Skeletal muscle tissue (tissue), 3 donors: ENCODE measurements at regions not wholly inside any gene's neighbourhood (a gene's known extent, or its start where the extent isn't known, plus 50 kb on each side); places are given as distances from the start of the nearest gene placed in this dataset.
"Not testable (repeated sequence)": the region's sequence is repeated elsewhere in the genome, so short reads cannot be mapped to it uniquely, and the experiment has no call there.

ENCODE experiments used
- H3K27ac ChIP-seq: one replicate; pipeline ENCODE4 v1.7.0; 2013; ENCODE audit warnings: mild to moderate bottlenecking, low read depth, low read length, inconsistent platforms
- H3K27me3 ChIP-seq, 3 donors: one replicate each; pipeline ENCODE4 v1.7.0; 2013; ENCODE audit warnings: low read length in 3 of 3; ENCODE audit not compliant: control insufficient read depth in 3 of 3, insufficient read depth in 3 of 3
- H3K36me3 ChIP-seq, 3 donors: one replicate each; pipeline ENCODE4 v1.7.0; 2013; ENCODE audit warnings: low read length in 3 of 3; ENCODE audit not compliant: control insufficient read depth in 3 of 3, insufficient read depth in 3 of 3
- H3K4me1 ChIP-seq, 3 donors: one replicate each; pipeline ENCODE4 v1.7.0; 2013; ENCODE audit warnings: low read length in 3 of 3, mild to moderate bottlenecking in 3 of 3; ENCODE audit not compliant: control insufficient read depth in 3 of 3, insufficient read depth in 3 of 3
- H3K4me3 ChIP-seq, 3 donors: one replicate each; pipeline ENCODE4 v1.7.0; 2013; ENCODE audit warnings: low read length in 3 of 3
- H3K9ac ChIP-seq, 3 donors: one replicate each; pipeline ENCODE4 v1.7.0; 2013; ENCODE audit warnings: low read length in 3 of 3, mild to moderate bottlenecking in 3 of 3, moderate library complexity in 2 of 3, low read depth in 1 of 3
- H3K9me3 ChIP-seq, 3 donors: one replicate each; pipeline ENCODE4 v1.7.0; 2013; ENCODE audit warnings: low read length in 3 of 3; ENCODE audit not compliant: control insufficient read depth in 3 of 3
- donor health status: Osteomylitis.

DNA sequence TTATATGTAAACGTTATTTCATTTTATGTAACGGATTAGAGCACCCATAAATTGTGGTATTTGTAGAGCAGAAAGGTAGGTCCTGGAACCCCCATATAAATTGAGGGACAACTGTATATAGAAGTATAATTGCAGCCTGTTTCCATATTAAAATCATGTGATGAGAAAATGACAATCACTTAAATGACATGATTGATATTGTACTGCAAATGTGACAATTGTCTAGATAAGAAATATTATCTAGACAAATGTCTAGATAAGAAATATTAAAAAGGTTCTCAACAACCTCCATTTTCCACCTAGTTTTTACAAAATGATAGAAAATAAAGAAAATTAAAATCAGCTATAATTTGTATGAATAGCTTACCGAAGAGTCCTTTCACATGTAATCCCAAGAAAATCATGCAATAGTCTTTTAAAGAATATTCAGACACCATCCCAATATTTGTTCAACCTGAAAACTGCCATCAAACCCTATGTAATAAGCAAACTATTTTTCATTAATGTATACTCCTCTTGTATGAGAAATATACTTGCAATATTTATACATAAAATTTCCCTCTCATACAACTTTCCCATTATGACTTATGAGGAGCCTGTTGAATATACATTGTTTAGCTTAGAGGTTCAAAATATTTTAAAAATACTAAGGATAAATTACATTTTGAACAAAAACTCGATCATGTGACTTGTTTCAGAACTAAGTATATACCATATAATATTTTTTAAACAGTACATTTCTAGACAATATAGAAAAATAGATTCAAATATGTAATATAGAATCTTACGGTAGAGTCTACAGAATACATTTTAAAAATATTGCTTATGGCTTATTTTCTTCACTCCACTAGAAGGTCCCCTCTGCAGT lies 153.2 kb downstream of the CRPPA start:
- H3K9ac ChIP-seq = no peak overlapping the region
- no peaks in the 10 kb centered on the region for H3K36me3 ChIP-seq
- H3K4me1 ChIP-seq = no peaks in the 10 kb centered on the region
- H3K4me3 ChIP-seq = no peak overlapping the region
- no peak overlapping the region for H3K27ac ChIP-seq
- no peaks in the 10 kb centered on the region for H3K9me3 ChIP-seq
- H3K27me3 ChIP-seq = no peaks in the 10 kb centered on the region

DNA sequence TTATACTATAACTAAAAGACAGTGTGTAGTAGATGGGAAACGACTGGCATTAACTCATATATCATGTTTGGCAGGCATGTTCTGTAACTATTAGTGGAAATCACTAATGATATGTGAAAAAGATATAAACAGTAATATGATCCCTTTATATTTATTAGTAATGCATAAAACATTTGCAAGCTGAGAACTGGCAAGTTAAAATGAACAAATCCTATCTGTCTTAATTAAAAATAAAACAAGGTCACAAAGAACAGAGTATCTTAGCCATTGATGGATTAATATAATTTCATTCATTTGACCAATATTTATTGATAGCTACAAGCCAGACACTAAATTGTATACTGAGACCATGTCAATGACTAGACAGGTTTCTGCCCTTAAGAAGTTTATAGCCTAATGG lies 154.5 kb downstream of the CRPPA start:
- Histone ChIP-seq H3K27me3 (no peaks in the 10 kb centered on the region), H3K4me3 (no peak overlapping the region), H3K9ac (no peak overlapping the region), H3K27ac (no peak overlapping the region), H3K4me1 (no peaks in the 10 kb centered on the region), H3K36me3 (no peaks in the 10 kb centered on the region), H3K9me3 (no peaks in the 10 kb centered on the region)

DNA sequence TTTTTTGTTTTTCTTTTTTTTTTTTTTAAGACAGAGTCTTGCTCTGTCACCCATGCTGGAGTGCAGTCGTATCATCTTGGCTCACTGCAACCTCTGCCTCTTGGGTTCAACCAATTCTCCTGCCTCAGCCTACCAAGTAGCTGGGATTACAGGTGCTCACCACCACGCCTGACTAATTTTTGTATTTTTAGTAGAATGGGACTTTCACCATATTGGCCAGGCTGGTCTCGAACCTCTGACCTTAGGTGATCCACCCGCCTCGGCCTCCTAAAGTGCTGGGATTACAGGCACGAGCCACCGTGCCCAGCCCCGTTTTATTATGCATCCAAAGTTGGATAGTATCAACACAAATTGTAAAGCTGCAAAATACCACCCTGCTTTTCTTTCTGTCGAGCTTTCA lies 154.9 kb downstream of the CRPPA start:
- H3K9ac ChIP-seq, H3K9me3 ChIP-seq, H3K27me3 ChIP-seq, H3K36me3 ChIP-seq, H3K27ac ChIP-seq, H3K4me3 ChIP-seq, H3K4me1 ChIP-seq: not testable (repeated sequence)

DNA sequence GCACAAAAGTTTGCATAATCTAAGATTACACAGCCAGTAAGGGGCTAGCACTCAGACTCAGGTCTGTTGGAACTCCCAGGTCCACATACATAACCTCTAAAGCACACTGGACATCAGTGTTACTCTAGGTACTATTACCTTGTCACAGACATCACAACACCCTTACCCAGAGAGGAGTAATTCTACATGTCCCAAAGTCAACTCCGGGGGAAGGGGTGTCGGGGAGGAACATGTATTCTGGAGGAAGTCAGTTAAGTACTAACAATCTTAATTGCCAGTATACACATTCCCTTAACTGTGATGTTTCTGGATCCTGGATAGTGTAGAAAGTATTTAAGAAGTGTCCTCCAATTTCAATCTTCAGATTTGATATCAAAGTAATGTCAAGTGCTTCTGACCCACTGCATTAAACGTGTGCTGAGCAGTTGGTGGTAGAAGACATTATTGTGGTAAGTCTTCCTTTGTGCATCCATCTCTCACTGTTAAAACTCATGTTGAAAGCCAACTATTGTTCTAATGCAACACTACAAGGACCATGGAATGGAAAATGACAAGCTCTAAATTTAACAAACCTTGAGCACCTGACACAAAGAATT lies 155.4 kb downstream of the CRPPA start:
- no peaks in the 10 kb centered on the region for H3K9me3 ChIP-seq
- no peaks in the 10 kb centered on the region for H3K36me3 ChIP-seq
- H3K9ac ChIP-seq = no peak overlapping the region
- no peaks in the 10 kb centered on the region for H3K27me3 ChIP-seq
- no peak overlapping the region for H3K27ac ChIP-seq
- no peak overlapping the region for H3K4me3 ChIP-seq
- no peaks in the 10 kb centered on the region for H3K4me1 ChIP-seq

DNA sequence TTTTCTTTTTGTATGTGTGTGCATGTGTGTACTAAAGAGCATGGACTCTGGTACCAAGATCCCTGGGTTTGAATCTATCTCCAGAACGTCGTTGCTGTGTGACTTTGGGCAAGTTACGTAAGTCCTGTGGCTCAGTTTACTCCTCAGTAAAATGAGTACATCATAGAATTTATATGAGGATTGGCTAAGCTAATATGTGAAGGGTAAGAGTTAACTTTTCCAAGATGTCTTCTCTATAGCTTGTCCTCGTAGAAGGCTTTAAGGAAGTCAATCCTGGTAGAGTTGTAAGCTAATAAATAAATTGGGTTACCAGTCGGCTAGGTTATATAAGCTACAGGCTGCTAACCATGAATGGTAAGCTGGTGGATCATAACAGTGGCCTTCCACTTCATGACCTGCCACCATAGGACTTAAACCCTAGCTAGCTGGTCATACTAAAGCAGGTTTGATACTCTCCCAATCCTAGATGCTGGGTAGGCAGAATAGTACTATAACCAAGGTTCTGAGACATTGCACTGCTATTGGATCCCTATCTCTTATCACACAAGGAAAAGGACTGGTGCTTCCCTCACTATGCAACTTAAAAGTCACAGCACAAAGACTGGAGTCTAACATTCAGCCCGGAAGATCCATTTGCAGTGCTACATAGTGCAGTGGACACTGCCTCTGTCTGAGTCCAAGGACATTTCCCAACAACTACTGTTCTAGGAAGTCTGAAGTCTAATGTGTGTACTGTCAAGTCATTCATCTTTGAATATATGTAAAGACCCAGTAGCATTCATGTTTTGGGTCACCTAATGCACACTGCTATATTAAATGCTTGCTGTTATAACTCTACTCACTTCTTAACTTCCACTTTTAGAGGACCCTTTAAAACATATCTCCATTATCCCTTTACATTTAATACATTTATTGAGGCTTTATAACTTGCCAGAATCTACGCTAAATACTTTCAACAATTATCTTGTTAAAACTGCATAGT lies 156.2 kb downstream of the CRPPA start:
- Histone ChIP-seq H3K36me3 (no peaks in the 10 kb centered on the region), H3K27me3 (no peaks in the 10 kb centered on the region), H3K9ac (no peak overlapping the region), H3K9me3 (no peaks in the 10 kb centered on the region), H3K27ac (no peak overlapping the region), H3K4me1 (no peaks in the 10 kb centered on the region), H3K4me3 (no peak overlapping the region)

DNA sequence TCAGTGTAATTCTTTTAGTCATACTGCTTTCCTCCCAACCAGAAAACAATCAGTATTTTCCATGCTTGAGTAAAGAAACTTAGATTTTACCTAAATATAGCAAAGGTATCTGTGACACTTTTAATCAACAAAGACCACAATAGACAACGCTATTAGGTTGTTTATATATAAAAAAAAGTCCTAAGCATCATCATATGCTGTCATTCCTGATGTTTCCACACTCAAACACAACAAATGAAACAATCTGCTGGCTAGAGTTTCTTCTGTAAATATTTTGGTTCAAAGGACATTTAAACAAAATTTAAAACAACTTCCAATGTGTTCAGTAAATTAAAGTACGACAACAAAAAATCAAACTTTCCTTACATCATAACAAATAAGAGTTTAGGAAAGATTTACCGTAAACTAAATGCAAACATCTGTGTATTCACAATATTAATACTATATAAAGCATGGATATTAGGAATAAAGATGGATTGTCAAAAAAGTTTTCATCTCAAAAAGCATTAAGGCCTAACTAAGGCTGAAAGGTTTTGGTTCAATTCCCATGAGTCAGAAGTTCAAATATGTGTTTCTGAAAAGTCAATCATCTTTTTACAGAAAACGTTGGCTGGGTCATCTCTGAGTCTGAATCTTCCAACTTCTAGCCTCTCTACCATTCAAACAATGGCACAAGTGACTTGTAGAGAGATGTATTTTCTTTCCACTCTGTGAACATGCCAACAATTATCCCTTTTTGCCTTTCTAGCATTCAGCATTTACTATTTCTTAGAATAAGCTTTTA lies 157.1 kb downstream of the CRPPA start:
- Histone ChIP-seq H3K27ac (no peak overlapping the region), H3K9ac (no peak overlapping the region), H3K27me3 (no peaks in the 10 kb centered on the region)

DNA sequence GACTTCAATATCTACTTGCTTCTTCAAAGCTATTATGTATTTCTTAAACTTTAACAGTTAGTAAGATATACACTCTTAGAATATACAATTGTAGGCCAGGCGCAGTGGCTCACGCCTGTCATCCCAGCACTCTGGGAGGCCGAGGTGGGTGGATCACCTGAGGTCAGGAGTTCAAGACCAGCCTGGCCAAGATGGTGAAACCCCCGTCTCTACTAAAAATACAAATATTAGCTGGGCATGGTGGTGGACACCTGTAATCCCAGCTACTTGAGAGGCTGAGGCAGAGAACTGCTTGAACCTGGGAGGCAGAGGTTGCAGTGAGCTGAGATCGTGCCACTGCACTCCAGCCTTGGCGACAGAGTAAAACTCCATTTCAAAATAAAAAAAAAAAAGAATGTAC lies 158.0 kb downstream of the CRPPA start:
- not testable (repeated sequence) for H3K27ac ChIP-seq, H3K27me3 ChIP-seq, H3K9ac ChIP-seq, H3K4me3 ChIP-seq, H3K36me3 ChIP-seq, H3K4me1 ChIP-seq, H3K9me3 ChIP-seq

More for the DNA sequence above, 157.1 kb downstream of the CRPPA start:
- Histone ChIP-seq H3K4me1 (no peaks in the 10 kb centered on the region), H3K36me3 (no peaks in the 10 kb centered on the region), H3K4me3 (no peak overlapping the region), H3K9me3 (no peaks in the 10 kb centered on the region)

DNA sequence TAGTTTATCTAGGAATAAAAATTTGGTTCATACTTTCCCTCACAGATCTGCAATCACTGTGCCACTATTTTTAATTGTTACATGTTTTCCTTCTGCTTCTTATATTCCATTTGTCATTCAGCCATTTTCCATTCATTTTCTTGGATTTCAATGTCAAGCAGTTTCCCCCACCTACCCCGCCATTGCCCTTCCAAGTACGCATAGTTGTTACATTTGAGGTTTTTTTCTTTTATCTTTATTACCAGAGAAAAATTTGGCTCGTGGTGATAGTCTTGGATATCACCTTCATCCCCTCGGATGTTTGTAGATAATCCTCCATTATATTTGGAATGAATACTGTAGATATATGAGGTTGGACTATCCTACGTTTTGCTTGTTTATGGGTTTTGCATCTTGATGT lies 159.7 kb downstream of the CRPPA start:
- Histone ChIP-seq H3K27me3 (no peaks in the 10 kb centered on the region), H3K9me3 (no peaks in the 10 kb centered on the region), H3K27ac (no peak overlapping the region), H3K36me3 (no peaks in the 10 kb centered on the region), H3K4me3 (no peak overlapping the region), H3K9ac (no peak overlapping the region), H3K4me1 (no peaks in the 10 kb centered on the region)

DNA sequence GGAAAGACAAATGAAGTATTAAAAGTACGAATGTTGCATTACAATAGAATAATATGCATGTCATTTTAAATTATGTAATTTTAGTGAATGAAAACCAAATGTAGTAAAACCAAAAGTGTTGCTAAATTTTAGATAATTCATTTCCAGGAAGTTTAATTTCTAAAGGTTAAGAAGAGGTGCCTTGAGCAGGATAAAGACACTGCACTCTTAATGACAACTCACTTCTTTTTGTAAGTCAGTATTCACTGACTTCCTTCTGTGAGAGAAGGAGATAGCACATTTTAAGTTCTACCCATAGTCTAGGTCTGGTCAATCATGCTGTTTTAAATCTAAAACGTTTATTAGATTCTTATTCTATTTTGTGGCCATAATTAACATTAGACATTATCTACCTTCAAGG lies 160.2 kb downstream of the CRPPA start:
- Histone ChIP-seq H3K9ac (no peak overlapping the region), H3K4me1 (no peaks in the 10 kb centered on the region), H3K36me3 (no peaks in the 10 kb centered on the region), H3K9me3 (no peaks in the 10 kb centered on the region), H3K27me3 (no peaks in the 10 kb centered on the region), H3K27ac (no peak overlapping the region), H3K4me3 (no peak overlapping the region)
